HG02943 (cell line): ENCODE measurements at regions not wholly inside any gene's neighbourhood (a gene's known extent, or its start where the extent isn't known, plus 50 kb on each side); places are given as distances from the start of the nearest gene placed in this dataset.

Source experiments
- ATAC-seq: cut with Tn5 transposase; IDR thresholded peaks from one replicate; pipeline ENCODE4 v1.9.1; 2021; ENCODE audit warnings: mild to moderate bottlenecking, low read depth, moderate library complexity; ENCODE audit not compliant: unreplicated experiment

DNA sequence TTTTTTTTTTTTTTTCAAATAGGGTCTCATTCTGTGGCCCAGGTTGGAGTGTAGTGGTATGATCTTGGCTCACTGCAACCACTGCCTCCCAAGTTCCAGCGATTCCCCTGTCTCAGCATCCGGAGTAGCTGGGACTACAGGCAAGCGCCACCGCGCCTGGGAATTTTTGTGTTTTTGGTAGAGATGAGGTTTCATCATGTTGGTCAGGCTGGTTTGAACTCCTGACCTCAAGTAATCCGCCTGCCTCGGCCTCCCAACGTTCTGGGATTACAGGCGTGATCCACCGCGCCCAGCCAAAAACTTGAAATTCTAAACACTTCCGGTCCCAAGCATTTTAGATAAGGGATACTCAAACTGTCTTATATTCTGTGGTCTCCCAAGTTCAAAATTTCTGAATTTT lies 718.9 kb upstream of the MEF2C start:
- no peak for ATAC-seq

DNA sequence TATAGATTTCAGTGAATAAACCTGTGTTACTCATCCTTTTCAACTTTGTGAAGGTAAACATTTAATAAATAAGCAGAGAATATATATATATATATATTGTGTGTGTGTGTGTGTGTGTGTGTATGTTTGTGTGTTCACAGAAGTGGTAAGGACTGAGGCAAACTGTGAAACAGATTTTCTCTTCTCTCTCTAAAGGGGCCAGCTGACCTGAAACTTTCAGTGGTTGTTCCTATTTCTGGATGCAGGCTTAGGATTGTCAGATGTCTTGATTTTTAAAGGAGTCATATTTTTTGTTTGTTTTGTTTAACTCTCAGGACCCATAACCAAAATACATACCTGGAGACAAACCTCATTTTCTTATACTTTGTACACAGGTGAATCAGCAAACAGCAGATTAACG lies 714.9 kb upstream of the MEF2C start:
- no peak for ATAC-seq

DNA sequence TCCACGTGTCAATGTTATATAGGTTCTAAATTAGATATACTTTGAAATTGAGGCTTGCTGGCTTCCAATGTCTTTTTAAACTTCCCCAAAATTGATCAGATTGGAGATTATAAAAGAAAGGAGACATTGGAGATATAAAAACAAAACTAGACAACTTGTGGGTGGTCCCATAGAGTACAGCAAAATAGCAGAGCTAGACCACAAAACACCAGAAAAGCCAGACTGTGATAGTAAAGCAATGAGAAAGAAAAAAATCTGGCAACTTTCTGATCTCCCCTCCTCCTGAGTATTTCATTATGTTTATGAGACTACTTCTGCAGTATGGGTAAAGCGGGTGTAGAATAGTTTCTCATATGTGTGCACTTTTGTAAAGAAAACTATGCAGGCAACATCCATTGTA lies 713.8 kb upstream of the MEF2C start:
- ATAC-seq, result no peak

DNA sequence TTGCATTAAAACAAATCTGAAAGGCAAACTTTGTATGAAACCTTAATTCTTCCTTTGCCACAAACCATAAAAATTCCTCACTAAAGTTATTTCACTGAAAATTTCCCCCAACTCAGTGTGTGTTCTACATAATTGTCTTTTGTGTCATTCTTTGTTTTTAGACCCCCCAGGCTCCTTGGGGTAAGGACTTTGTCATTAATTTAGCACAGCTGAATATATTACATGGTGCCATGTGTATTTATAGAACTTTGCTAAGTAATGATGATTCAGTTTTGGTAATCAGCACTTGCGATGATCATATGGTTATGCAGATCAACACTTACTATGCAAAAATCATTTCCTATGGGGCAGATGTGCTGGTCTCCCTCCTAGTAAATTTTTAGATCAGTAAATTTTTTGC lies 712.1 kb upstream of the MEF2C start:
- ATAC-seq, result no peak

DNA sequence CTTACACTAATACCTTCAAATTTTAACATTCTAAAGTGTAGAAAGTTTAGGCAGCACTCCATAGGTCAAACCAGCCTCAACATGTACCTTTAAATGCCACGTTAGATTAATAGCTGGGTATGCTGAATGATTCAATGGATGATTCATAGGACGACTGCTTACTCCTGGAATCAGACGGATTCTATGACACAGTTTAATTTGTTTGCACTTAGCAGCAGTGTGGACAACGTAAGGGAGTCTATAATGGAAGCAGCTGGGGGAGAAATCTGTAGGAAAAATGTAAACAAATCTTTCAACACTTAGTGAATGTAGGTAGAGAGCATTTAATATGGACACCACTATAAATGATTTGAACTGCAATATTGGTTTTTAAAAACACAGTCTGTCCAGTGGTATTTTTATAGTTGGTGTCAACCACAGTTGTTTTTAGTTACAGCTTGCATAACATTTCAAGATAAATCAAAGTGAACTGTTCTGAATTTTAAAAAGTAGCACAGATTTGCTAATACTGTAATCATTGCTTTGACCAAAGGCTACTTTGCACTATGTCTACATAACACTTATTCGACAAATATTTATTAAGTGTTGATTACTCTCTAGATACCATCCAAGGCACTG lies 701.5 kb upstream of the MEF2C start:
- ATAC-seq, result no peak

DNA sequence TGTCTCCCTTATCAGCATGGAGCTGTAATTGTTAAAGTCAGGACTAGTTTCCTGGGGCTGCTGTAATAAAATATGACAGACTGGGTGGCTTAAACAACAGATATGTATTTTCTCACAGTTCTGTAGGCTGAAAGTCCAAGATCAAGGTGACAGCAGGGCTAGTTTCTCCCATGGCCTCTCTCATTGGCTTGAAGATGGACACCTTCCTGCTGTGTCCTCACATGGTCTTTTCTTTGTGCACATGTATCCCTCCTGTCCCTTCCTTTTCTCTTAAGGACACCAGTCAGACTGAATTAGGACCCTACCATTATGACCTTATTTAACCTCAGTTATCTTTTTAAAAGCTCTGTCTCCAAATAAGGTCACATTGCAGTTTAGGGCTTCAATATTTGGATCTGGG lies 700.5 kb upstream of the MEF2C start:
- ATAC-seq, result no peak

DNA sequence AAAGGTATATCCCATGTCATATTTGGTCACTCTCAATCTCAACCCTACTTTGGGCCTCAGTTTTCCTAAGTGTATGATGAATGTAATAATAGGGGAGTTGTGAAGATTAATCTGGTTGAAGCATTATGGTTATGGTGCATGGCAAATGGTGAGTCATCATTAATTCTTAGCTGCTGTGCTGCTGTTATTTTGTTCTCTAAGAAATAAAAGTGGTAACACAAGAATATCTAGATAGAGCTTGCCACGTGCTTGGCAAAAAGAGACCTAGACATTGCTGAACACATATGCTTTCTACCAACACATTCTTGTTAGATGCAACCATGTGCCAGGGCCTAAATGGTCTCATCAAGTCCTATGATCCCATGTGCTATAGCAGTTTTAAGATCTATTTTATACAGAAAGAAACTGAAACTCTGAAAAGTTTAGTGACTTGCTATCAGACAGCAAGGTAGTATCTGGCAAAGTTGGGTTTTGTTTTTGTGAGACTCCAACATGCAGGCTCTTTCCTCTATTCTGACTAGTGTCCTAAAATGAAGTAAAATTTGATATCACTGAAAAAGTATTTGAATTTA lies 699.9 kb upstream of the MEF2C start:
- ATAC-seq, result no peak

DNA sequence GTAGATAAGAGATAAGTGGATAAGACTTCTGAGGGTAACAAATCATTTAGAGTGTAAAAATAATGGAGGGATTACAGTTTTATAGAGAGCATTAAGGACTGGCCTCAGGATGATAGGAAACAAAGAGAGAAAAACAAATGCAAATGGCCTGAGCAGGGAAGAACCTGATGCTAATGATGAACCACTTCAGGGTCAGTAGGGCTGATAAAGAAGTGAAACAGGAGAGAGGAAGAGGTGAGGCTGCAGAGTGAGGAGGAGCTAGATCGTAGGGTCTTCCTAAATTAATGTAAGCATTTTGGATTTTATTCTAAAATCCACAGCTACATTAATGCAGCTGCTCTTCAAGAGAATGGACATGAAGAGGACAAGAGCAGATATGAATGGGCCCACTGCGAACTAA lies 698.0 kb upstream of the MEF2C start:
- no peak for ATAC-seq

DNA sequence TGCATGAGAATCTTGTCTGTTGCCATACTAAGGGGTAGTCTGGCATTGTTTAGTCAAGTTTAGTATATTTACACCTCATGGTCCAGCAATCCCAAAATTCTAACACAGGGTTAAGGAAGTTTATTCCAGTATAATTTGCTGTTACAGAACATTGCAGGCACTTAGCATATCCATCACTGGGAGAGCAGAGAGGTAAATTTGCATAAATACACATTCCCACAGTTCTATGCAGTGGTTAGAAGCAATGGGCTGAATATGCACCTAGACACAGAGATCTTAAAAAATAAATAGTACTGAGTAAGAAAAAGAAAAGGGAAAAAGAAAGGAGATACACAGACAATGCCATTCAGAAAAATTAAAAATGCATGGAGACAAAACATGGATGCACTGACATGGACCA lies 692.3 kb upstream of the MEF2C start:
- ATAC-seq, result no peak

DNA sequence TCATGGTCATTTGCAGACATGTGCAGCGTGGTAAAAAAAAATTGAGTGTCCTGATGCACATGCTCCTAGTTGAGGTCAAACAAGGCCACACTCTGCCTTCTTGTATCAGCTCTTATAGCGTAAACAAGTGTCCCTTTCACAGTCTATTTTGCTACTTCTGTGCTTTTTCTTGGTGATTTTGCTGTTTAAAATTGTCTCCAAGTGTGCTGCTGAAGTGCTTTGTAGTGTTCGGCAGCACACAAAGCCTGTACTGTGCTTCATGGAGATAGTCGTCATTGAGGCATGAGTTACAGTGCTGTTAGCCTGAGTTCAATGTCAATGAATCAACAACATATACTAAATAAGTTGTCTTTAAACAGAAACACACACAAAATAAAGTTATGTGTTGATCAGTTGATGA lies 690.4 kb upstream of the MEF2C start:
- ATAC-seq, result no peak

DNA sequence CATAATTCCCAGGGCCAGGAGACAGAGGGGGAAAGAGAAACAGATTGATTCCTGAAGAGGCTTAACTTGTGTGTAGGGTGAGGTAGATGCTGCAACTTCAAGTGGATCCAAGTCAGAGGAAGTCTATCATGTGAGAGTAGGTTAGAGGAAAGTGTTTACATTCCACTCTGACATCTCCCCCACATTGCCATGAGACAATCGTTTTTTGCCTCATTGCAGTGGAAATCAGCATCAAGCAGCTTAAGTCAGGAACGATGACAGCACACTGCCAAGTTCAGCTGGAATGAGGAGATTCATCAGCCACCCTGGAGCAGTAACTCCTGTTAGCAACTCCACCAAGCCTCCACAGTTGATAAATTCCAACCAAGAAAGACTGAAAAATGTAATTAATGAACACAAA lies 689.7 kb upstream of the MEF2C start:
- ATAC-seq, result no peak

DNA sequence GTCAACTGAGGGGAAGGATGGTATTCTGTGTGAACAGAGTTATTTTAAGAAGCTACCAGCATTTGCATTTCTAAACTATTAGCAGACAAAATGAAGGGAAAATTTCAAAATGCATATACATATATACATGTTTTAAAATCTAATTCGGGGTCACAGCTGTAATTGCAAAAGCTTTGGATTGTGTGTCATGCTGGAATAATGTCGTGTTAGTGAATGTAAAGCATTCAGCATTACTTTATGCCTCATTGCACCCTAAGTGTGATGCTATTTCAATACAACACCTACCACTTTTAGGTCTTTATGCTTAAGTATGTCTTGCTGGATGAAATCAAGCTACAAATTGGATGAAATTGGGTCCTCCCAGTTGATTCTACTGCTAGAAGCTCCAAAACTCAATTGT lies 687.6 kb upstream of the MEF2C start:
- no peak for ATAC-seq

DNA sequence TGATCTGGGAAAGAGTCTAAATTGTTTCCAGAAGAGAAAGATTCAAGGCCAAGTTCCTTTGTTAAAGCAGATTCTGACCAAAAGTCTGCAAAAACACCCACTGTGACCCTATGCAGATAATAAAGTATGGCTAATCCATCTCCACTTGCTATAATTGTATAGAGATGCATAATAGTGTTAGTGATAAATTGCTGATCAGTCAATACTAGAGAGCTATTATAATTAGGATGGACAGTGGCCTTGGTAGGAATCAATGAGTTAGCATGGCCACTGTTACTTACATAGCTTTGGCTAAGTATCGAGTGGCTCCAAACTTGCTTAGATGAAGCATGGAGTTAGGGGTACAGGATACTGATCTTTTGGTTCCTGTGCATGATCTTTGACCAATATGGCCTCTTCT lies 683.4 kb upstream of the MEF2C start:
- ATAC-seq, result no peak

DNA sequence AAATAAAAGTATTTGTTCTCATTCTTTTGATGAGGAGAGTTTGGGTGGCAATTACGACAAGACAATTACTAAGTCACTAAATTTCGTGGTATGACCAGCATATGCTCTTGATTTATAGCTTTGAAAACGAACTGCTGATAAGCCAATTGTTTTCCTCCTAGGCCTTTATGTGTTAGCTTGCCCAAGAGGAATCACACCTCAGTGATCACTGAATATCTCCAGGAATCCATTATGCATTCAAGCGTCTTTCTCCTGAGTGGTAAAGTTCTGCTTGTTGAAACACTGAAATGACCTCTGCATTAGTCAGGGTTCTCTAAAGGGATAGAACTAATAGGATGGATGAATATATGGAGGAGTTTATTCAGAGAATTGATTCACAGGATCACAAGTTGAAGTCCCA lies 677.7 kb upstream of the MEF2C start:
- no peak for ATAC-seq

DNA sequence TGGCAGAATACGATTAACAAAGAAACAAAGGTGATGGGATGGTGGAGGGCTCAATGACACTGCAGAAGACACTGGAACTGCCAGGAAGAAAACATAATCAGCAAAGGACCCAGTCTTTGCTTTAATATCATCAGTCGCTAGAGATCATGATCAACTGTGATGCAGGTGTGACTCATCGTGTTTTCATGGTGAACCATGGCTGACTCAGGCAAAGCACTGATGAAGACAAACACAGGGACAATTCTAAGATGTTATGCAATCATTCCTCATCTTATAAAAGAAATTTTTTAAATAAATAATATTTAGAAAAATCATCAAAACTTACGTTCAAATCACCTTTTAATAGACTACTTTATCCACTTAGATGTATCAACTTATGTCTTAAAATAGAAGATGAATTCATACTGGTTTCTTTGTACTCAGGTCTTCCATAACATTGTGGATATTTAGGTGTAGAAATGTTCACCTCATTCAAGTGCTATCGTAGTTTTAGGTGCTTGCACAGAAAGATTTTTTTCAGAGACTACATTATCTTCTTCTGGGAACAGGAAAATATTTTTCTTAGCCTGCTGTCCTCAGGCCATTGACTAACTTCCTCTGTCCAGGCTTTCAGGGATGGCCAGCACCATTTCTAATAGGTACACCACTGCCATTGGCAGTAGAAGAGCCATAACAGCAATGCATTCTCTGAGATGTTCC lies 673.4 kb upstream of the MEF2C start:
- ATAC-seq, result no peak

DNA sequence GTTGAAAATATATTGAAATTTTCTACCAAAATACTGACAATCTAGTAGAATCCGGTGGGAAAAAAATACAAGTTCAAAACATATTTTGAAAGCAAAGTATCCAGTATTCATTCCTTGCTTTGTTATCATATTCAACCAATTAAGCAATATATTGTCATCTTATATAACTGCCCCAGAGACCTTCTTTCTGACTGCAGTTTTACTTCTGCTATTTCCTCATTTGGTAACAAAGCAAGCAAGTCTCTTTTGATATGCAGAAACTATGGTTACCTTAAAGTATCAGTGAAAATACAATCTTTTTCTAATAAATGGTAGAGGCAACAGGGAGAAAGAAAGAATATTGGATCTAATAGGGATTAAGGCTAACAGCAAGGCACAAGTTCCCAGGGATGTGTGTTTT lies 663.7 kb upstream of the MEF2C start:
- ATAC-seq, result no peak

DNA sequence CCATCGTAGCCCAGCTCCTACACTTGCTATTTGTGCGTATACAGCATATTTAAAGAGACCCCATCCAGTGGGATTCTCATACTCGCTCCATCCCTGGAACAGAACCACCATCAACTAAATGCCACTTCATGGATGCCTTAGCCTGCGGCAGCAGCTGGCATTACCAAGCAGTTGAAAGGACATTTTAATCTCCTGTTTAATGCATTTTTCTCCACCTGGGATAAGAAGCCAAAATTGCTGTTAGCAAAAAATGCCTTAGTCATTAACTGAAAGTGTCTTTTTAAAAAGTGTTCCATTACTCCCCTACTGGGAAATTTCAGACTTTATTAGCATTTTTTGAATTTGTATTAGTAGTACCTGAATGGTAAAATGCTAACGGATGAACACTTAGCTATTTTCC lies 662.6 kb upstream of the MEF2C start:
- no peak for ATAC-seq

DNA sequence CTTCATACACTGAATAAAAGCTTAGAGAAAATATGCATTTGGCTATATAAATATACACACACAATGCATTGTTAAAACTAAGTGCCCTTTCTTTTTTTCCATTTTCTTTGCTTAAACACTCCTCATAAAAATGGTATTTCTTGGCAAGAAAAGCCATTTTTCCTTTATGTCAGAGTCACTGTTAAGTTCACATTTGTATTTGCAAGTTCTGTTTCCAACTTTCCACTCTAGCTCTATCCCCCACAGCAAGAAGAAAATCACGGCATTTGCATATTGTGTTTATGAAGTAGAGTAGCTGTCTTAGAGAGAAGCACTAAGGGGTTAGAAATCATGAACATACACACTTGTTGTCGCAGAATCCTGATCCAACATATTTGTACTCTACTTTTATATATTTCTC lies 662.1 kb upstream of the MEF2C start:
- ATAC-seq, result no peak

DNA sequence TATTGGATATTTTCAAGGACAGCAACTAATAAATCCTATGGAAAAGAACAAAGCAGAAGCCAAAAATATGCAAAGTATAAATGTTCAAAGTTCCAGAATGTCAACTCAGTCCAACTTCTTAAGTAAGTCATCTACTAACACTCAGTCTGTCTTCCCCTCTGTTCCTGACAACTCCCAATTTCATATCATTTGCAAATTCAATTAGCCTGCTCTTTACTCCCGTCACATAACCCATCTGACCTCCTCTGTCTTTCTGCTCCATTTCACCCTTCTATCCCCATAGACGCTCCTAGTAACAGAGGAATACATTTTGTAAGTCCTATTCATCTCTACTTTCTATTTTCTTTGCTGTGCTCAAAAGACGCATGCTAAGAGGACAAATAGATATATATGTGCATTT lies 659.8 kb upstream of the MEF2C start:
- no peak for ATAC-seq

DNA sequence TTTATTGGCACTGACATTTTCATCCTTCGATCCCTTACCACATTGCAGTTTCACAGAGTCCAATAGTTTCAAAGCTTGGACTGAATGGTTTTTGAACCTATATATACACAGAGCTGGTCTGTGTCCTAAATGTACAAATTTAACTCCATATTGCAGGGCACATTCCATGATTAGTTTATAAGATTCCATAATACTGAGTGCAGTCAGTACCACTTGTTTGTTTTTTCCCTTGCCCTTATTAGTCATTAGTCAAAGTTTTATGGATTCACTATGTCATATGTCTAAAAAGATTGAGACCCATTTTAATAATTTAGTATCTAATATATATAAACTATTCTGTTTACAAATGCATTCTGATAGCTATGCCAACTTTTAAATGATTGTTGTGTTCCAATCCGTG lies 654.8 kb upstream of the MEF2C start:
- no peak for ATAC-seq

DNA sequence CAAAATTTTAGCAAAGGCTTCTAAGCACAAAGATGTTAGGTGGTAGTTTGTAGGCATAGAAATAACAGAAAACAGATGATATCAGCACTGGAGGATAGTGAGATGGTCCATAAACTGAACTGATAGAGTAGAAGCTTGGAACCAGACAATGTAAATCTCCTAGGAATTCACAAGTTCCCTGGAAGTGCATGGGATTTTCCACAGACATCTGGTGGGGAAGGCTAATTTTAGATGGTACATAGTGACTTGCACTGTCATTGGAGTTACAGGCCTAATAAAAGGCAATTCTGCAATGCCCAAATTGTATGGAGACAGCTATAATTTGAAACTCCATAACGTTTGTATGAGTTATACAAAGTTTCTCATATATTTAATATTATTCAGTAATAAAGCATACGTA lies 653.0 kb upstream of the MEF2C start:
- ATAC-seq, result no peak

DNA sequence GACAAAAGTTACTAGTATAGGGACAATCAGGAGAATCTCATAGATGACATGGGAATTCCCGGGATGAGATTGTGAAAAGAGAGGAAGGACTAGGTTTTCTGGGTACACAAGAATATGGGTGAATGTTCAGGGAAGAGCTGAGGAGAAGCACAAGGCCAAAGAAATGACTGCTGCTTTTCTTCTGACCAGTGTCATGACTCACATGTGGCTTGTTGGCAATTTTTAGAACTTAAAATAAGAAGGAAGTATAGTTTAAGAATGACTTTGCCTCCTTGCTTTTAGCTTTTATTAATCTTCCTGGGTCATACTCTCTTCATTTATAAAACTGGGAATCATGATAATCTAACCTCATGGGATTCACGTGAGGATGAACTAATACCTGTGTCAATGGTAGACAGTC lies 652.4 kb upstream of the MEF2C start:
- ATAC-seq, result no peak
